ENCODE measurements at regions not wholly inside any gene's neighbourhood (a gene's known extent, or its start where the extent isn't known, plus 50 kb on each side); places are given as distances from the start of the nearest gene placed in this dataset.
"Not testable (repeated sequence)": the region's sequence is repeated elsewhere in the genome, so short reads cannot be mapped to it uniquely, and the experiment has no call there.

DNA sequence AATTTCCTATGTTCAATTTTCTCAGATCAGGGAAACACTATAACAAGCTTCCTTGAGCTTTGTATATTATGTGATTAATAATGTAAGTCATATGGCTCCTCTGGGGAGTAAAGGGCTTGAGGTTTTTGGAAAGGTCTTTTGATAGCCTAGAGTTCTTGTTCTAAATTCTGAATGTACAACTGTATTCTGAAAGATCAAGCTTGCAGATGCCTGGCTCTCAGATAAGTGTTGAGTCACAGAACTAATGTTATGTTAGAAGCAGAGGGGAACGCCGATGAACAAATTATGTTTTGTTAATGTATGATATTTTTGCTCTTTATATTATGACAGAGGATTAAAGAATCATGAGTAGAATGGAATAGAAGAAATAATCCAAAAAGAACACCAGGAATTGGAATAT lies 170.1 kb downstream of the RPRM start:
- DNase-seq (ENCODE audit: low spot score in 2 of 2) (no peak), FAIRE-seq (no peak)

DNA sequence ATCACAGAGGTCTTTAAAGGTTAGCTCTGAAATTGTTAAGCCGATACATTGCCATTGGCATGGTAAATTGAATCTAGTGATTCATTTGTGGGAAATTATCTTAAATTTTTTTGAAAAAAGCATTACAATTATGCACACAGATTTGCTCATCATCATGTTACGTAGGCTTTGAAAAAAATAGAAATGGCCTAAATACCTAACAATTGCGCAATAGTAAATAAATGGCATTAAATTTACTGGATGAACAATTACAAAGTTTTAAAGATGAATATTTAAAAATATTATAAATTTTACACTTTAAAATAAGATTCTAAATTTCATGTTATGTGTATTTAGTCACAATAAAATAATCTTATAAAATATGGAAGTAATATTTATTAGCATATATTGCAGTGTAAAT lies 171.3 kb downstream of the RPRM start:
- FAIRE-seq (peak; percentile 75), DNase-seq (ENCODE audit: low spot score in 2 of 2) (no peak)

DNA sequence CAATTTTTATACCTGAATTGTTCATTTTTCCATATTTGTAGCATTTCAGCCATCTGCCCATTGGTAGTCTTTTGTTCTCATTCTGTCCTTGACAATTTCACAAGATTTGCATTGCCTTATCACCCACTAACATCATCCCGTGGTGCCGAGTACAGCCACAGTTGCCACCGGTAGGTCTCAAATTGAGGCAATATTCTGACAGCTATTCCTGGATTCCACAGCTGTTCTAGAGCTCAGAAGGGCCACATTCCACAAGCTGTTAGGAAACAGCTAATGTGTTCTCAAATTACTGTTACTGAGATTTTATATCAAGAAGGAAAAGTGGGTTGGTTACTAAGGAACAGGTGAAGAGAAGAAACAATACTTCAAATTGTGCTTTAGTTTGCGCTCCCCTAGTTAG lies 178.8 kb downstream of the RPRM start:
- DNase-seq (ENCODE audit: low spot score in 2 of 2) (no peak), FAIRE-seq (no peak)

DNA sequence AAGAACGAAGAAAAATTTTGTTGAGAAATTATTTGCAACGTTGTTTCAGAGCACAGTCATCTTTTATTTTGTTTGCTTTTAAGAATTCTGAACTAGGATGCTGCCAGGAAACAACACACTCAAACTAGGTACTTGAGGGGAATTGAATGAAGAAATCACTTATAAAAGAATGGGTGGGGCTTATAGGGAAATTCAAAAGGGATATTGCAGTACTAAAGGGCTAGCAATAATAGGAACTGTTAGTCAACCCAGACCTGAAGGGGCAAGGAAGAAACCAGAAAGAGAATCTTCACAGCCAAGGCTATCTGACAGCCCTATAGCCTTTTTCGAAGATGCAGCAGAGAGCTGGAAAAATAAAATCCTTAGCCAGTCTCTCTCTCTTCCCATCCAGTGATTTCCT lies 179.3 kb downstream of the RPRM start:
- no peak for DNase-seq (ENCODE audit: low spot score in 2 of 2)
- FAIRE-seq, result no peak

DNA sequence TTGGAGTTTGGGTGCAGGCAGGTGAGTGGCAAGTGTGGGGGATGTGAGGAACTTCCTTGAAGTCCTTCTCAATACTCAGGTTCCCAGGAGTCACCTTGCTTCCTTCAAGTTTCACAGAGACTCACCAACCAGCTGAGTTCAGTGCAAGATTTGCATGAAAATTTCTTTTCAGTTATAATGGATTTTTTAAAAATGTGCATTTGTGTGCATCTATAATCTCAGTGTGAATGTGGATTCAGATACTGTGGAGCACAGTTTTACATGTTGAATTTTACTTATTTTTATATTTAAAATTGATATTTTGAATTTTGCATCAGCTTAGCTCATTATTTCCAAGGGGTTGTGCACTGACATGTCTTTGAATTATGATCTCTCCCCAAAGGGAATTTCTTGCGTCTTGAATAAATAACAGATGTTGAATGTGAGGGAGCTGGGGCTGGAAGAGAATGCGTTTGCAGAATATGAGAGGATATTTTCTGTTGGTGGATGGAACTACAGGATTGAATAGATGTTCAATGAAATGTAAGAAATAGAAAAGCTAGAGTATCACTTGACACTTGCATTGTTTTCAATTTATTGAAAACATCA lies 184.3 kb downstream of the RPRM start:
- no peak for DNase-seq (ENCODE audit: low spot score in 2 of 2)
- no peak for FAIRE-seq

DNA sequence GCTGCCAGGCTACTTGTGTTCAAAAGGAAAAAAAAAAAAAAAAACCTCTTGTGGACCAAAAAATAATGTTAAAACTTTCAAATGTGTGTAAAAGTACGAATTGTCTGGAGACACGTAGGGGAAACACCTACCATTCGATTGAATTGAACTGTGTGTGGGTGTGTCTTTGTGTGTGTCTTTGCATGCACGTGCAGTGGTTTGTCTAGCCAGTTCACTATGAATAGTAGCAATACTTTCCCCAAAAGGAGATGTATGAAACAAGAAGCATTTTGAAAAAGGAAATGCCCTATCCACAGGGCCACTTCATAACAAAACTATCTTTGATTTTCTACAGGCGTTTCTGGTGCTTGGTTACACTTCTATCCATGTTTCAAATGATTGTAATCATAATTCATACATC lies 186.8 kb downstream of the RPRM start:
- DNase-seq (ENCODE audit: low spot score in 2 of 2) (no peak), FAIRE-seq (no peak)

DNA sequence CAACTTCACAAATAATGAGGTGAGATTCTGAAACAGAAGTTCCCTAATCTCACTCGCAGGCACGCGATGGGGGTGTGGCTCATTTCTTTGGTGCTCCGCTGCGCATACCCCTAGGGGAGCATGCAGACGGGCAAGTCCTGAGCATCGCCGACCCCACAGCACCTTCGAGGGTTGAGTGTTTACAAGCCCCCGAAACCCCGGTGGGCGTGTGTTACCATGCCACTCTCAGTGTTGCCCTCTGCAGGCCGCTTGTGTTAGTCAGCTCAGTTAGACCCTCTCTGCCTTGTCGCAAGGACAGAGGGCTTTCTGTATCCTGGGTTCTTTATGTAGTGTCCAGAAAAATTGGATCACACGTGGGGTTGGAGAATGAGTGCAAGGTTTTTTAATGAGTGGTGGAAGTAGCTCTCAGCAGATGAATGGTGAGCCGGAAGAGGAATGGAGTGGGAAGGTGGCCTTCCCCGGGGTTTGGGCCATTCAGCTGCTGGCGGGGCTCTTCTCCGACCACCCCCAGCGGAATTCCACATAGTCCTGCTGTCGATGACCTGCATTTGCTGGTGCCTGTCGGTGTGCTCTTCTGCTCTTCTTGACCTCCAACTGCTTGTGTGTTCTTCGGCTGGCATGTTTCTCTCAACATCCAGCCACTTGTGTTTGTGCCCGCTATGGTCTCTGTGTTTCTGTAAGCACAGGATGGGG lies 191.3 kb downstream of the RPRM start:
- DNase-seq (ENCODE audit: low spot score in 2 of 2) (no peak), FAIRE-seq (no peak)

DNA sequence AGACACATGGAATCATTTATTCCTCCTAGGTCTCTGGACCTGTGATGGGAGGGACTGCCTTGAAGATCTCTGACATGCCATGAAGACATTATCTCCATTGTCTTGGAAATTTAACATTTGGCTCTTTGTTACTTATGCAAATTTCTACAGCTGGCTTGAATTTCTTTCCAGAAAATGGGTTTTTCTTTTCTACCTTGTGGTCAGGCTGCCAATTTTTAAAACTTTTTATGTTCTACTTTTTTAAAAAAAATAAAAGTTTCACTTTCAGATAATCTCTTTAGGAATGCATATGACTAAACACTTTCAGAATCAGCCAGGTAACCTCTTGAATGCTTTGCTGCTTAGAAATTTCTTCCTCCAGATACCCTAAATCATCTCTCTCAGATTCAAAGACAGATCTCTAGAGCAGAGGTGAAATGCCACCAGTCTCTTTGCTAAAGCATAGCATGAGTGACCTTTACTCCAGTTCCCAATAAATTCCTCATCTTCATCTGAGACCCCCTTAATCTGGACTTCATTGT lies 209.6 kb downstream of the RPRM start:
- DNase-seq (ENCODE audit: low spot score in 2 of 2), result no peak
- FAIRE-seq, result no peak

DNA sequence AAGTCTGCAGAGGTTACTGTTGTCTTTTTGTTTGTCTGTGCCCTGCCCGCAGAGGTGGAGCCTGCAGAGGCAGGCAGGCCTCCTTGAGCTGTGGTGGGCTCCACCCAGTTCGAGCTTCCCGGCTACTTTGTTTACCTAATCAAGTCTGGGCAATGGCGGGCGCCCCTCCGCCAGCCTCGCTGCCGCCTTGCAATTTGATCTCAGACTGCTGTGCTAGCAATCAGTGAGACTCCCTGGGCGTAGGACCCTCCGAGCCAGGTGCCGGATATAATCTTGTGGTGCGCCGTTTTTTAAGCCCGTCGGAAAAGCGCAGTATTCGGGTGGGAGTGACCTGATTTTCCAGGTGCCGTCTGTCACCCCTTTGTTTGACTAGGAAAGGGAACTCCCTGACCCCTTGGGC lies 221.7 kb downstream of the RPRM start:
- not testable (repeated sequence) for DNase-seq (ENCODE audit: low spot score in 2 of 2); FAIRE-seq

DNA sequence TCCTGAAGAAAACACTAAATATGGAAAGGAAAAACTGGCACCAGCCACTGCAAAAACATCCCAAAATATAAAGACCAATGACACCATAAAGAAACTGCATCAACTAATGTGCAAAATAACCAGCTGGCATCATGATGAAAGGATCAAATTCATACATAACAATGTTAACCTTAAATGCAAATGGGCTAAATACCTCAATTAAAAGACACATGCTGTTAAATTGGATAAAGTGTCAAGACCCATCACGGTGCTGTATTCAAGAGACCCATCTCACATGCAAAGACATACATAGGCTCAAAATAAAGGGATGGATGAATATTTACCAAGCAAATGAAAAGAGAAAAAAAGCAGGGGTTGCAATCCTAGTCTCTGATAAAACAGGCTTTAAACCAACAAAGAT lies 231.9 kb downstream of the RPRM start:
- FAIRE-seq, result not testable (repeated sequence)

DNA sequence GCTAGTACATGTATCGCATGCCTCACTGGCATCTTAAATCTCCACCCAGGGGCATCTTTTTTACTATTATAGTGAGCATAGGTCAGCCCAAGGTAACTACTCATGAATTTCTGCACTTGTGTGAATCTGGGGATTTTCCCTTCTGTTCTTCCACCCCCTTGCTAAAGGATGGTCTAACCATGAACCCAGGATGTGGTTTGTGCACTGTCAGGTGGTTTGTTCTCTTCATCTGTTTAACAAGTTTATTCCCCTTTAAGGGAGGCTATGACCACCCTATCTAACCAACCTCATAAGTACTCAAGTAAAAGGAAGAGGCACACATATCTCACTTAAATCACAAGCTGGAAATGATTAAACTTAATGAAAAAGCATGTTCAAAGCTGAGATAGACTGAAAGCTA lies 243.0 kb downstream of the RPRM start:
- no peak for DNase-seq (ENCODE audit: low spot score in 2 of 2)
- no peak for FAIRE-seq

More for the DNA sequence above, 231.9 kb downstream of the RPRM start:
- not testable (repeated sequence) for DNase-seq (ENCODE audit: low spot score in 2 of 2)

DNA sequence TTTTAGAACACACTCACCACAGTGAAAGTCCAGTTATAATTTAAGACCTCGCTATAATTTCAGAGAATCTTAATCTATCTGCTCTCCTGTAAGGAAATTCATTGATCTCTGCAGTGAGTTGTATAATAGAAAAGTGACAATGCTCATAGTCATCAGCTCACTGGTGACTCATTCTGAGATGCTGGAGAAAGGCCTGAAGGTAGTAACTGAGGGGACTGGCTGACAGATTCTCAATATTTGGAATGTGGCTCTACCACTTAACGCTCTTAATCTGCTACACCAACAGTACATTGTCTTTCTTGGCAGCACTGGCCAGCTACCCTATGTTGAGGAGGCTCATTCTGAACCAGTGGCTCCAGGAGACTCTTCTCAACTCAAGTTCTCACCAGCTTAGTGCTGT lies 246.1 kb downstream of the RPRM start:
- FAIRE-seq, result no peak

DNA sequence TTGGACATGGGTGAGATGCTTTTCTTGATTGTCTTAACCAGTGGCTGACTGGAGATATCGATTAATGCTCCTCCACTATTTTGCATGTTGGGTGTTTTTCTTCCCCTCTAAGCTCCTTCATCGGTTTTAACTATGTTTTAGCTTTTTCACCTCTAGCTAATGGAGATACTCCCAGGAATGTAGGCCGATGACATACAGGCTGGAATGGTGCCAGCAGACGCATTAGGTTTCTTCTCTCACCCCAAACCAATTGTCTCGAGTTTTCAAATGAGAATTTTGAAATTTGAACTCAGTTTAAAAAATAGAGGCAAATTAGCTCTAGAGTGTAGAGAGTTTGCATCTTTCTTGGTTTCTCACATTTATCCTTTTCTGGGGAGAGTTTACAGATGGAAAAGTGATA lies 247.6 kb downstream of the RPRM start:
- DNase-seq (ENCODE audit: low spot score in 2 of 2) (no peak), FAIRE-seq (no peak)

More for the DNA sequence above, 246.1 kb downstream of the RPRM start:
- no peak for DNase-seq (ENCODE audit: low spot score in 2 of 2)

DNA sequence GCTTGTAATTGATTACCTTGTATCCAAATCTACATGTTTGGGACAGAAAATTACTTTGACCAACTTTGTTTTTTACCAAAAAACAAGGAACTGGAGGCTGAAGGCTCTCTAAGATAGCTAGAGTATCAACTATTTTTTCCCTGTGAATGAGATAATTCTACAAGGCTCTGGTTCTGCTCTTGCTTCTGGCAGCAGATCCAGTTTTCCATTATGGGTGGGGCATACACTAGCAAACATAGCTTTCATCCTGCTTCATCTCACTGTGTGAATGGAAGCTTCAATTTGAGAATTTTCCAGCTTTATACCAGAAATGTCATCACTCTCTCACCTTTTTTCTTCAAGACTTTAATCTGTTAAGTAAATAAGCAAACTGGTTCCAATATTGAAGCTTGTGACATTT lies 249.7 kb downstream of the RPRM start:
- FAIRE-seq (no peak), DNase-seq (ENCODE audit: low spot score in 2 of 2) (no peak)

DNA sequence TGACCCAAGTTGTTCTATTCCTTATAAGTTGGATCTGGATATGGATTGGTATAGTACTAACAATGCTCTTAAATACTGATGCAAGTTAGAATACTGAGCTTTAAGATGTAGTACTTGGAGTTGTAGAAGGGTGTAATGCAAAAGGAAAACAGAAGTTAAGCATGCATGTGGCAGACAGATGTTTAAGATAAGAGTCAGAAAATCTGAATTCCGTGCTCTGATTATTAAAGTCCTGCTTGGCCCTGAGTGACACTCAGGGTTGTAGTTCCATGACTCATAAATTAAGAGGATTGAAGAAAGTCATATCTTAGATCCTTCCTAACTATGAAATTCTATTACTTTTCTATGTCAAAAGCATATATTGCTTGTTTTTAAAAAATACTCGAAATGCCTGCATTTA lies 250.6 kb downstream of the RPRM start:
- DNase-seq (ENCODE audit: low spot score in 2 of 2), result no peak
- FAIRE-seq, result no peak

DNA sequence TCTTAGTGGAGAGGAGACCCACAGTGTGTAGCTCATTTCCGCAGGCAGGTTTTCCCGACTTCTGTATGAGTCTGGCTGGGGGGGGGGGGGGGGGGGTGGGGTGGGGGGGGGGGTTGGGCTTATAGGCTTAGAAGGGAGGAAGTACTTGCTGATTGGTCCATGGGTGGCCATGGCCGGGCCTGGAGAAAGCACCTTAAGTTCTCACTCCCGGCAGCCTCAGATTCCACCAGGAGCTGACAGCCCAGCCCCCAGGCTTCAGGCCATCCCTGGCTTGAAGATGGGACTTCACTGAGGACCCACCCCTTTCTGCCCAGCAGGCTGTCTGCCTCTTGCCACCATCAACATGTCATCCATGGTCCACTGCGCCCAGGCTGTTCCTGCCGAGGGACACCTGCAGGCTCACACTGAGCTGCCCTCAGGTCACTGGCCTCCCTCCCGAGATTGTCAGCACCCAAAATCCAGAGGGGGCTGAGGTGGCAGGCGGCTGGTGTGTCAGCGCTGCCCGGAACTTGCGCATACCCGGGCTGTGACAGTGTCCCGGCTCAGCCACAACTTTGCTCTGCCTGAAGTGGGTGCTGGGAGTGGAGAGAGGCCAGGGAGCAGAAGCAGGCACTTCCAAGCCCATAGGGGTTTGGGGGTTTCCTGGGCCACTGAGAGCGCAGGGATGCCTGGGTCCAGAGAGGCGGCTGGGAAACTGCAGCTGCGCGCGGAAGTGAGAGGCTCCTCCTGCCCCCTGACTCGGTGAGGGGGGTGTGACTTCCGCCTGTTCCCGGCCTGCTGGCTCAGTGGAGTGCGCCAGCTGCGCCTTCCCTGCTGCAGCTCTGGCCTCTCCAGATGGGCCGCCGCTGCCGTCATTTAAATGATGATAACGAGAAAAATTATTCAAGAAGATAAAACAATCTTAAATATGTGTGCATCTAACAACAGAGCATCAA lies 256.1 kb downstream of the RPRM start:
- FAIRE-seq, result no peak
- DNase-seq (ENCODE audit: low spot score in 2 of 2), result no peak

DNA sequence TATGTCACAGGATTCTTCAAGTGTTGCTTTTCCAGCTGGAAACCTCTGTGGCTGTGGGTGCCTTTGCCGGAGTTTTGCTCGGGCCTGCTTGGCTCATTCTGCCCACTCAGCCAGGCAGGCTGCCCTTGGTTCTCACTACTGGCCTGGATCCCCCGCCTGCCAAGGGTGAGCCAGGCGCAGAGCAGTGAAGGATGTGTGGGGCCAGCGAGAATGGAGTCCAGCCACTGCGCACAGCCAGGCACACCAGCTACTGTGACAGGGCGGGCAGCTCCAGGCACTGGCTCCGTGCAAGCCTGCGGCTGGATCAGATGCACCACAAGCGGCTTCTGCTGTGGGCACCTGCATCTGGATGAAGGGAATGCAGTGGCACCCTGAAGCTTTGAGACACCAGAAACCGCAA lies 257.1 kb downstream of the RPRM start:
- no peak for FAIRE-seq

DNA sequence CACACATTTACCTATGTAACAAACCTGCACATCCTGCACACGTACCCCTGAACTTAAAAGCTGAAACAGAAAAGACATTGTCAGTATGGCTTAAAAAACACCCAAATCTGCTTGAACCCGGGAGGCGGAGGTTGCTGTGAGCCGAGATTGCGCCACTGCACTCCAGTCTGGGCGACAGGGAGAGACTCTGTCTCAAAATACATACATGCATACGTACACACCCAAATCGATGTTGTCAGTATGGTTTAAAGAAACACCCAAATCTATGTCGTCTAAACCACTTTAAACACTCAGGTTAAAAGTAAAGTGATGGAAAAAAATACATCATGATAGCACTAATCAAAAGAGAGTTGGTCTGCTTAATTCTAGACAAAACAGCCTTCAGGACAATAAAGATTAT lies 257.5 kb downstream of the RPRM start:
- no peak for DNase-seq (ENCODE audit: low spot score in 2 of 2)
- FAIRE-seq, result no peak

More for the DNA sequence above, 257.1 kb downstream of the RPRM start:
- no peak for DNase-seq (ENCODE audit: low spot score in 2 of 2)

DNA sequence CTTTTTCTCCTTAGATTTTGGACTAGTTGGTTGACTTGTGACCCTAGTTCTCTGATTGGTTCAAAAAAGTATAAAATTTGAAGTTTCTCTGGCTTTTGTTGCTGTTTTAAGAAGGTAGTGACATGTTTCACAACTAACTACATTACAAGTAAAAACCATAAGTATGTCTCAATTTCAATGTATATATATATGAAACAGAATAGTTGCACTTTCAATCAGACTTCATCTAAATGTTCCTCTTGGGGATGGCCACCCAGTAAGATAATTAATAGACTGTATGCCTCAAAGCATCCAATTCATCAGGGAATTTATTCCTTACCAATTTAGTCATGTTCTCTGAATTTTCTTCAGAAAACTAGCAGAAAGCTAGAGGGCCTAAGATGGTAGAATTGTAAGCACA lies 259.7 kb downstream of the RPRM start:
- DNase-seq (ENCODE audit: low spot score in 2 of 2), result no peak
- no peak for FAIRE-seq

DNA sequence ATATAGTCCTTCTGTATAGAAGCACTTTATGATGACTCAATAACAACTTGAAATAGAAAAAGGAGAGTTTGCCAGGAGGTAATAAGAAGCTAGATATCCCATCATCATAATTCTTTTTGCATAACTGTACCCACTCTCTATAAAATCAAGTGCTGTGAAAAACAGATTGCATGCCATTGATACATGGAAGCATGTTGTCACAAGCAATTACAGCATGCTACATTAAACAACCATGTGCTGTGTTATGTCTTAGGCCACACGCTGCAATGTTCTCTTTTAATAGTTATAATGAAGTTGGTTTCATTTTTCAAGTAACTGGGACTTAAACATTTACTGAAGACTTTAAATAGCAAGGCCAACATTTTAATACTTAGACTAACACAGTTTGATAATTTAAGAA lies 264.2 kb downstream of the RPRM start:
- DNase-seq (ENCODE audit: low spot score in 2 of 2), result no peak
- no peak for FAIRE-seq

DNA sequence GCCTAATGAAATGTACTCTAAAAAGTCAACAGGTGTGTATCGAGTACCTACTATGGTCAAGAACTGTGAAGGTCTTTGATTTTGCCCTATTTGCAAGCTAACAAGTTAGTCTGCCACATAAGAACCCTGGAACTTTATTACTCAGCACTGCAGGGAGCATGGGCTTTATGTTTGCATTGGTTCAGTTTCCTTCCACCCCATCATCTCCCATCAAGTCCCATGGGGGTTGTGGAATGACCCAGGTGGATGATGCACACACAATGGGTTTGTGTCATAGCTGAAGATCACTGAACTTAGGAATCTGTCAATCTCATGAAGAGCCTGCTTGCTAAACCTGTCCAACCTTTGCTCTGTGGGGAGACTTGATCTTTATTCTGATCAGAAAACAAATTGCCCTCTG lies 265.5 kb downstream of the RPRM start:
- FAIRE-seq, result no peak
- no peak for DNase-seq (ENCODE audit: low spot score in 2 of 2)
